K562 (cell line): ENCODE measurements at regions not wholly inside any gene's neighbourhood (a gene's known extent, or its start where the extent isn't known, plus 50 kb on each side); places are given as distances from the start of the nearest gene placed in this dataset.

Experiments
- ATAC-seq: fragments of 200-7000 bp; cut with Tn5 transposase; 3 replicates; pipeline ENCODE4 v1.9.1; 2020; ENCODE audit warnings: moderate library complexity
- BruUV-seq: library from RNA; stranded (reverse); fragments of 400-500 nt; replicated peaks from 2 replicates; lab custom pipeline; 2021; lab: Mats Ljungman, UMichigan
- CTCF ChIA-PET: fragments of 300-600 bp; formaldehyde crosslinking; extraction: SDS; loops from one replicate; lab custom pipeline; 2021; ENCODE audit warnings: low intra/inter-chr PET ratio; lab: Yijun Ruan, JAX
- POLR2A ChIA-PET: fragments of 300-600, 350-650 bp; sonication (Branson Sonifier 250); formaldehyde crosslinking; extraction: SDS; loops from one replicate; lab custom pipeline; 2021; ENCODE audit warnings: antibody characterized with exemption, inconsistent platforms; lab: Yijun Ruan, JAX
- DNase-seq, 4 experiments: peaks; one replicate each; pipeline versions ENCODE4 v3.0.0 to v3.0.0-alpha.2; 2011 to 2018; ENCODE audit warnings: low spot score in 3 of 4, mixed read lengths in 3 of 4; ENCODE audit errors: extremely low read depth in 1 of 4
- FAIRE-seq: peaks from 2 replicates; lab custom pipeline; 2011; peaks lifted over from hg19 to GRCh38; lab: Jason Lieb, UNC
- H2AFZ ChIP-seq: 2 replicates; pipeline ENCODE4 v1.6.0; 2011; ENCODE audit warnings: low read depth, low read length, control low read depth, inconsistent platforms
- H3K27ac ChIP-seq: fragments of 200-600 bp; 3 replicates; pipeline ENCODE4 v1.8.0; 2011; ENCODE audit warnings: low read depth, mild to moderate bottlenecking, control low read depth, inconsistent platforms, low read length, moderate library complexity, mixed read lengths; ENCODE audit errors: extremely low read depth
- H3K27me3 ChIP-seq, 2 experiments: fragments of 300-600 bp in 1 of 2; 2 replicates in 1 of 2; 3 replicates in 1 of 2; pipeline versions ENCODE4 v1.6.0 to v1.8.0; 2011; ENCODE audit warnings: inconsistent platforms in 2 of 2, low read length in 2 of 2, mild to moderate bottlenecking in 1 of 2, mixed read lengths in 1 of 2, moderate library complexity in 1 of 2; ENCODE audit not compliant: control insufficient read depth in 2 of 2, insufficient read depth in 2 of 2
- H3K36me3 ChIP-seq: fragments of 300-600 bp; 3 replicates; pipeline ENCODE4 v1.8.0; 2011; ENCODE audit warnings: mild to moderate bottlenecking, low read length, inconsistent platforms; ENCODE audit not compliant: control insufficient read depth, insufficient read depth
- H3K4me1 ChIP-seq, 2 experiments: fragments of 200-600 bp in 1 of 2; replicated peaks in 1 of 2; 2 replicates in 1 of 2; 3 replicates in 1 of 2; pipeline versions ENCODE4 v1.5.1 to v1.8.0; 2011; ENCODE audit warnings: inconsistent platforms in 2 of 2, low read length in 2 of 2, mild to moderate bottlenecking in 1 of 2, mixed read lengths in 1 of 2, moderate library complexity in 1 of 2; ENCODE audit not compliant: control insufficient read depth in 2 of 2, insufficient read depth in 2 of 2
- H3K4me2 ChIP-seq: 2 replicates; pipeline ENCODE4 v1.6.1; 2011; ENCODE audit warnings: low read length, control low read depth, inconsistent platforms, mixed read lengths; ENCODE audit not compliant: insufficient read depth
- H3K4me3 ChIP-seq: fragments of 200-600 bp; sonication (generic), shearing (Covaris generic); 2 replicates; pipeline ENCODE4 v1.5.1; 2016; ENCODE audit warnings: control low read depth, inconsistent platforms
- H3K79me2 ChIP-seq: fragments of 200-600 bp; 3 replicates; pipeline ENCODE4 v1.8.0; 2011; ENCODE audit warnings: low read length, inconsistent platforms; ENCODE audit not compliant: control insufficient read depth, insufficient read depth
- H3K9ac ChIP-seq, 2 experiments: 2 replicates each; pipeline versions ENCODE4 v1.6.0 to v1.6.1; 2011; ENCODE audit warnings: low read depth in 2 of 2, low read length in 2 of 2, control low read depth in 1 of 2, inconsistent platforms in 1 of 2, mild to moderate bottlenecking in 1 of 2, mixed read lengths in 1 of 2; ENCODE audit not compliant: insufficient read depth in 1 of 2
- H3K9me1 ChIP-seq: one replicate; pipeline ENCODE4 v1.6.0; 2011; ENCODE audit warnings: inconsistent platforms, mild to moderate bottlenecking, low read length, moderate library complexity; ENCODE audit not compliant: control insufficient read depth, insufficient read depth
- H3K9me3 ChIP-seq: replicated peaks from 2 replicates; pipeline ENCODE4 v1.5.1; 2011; ENCODE audit warnings: low read depth, low read length, inconsistent platforms; ENCODE audit not compliant: control insufficient read depth, insufficient read depth
- H4K20me1 ChIP-seq: replicated peaks from 2 replicates; pipeline ENCODE4 v1.6.1; 2011; ENCODE audit warnings: low read length, inconsistent platforms, mixed read lengths; ENCODE audit not compliant: control insufficient read depth, insufficient read depth
- CBX3 ChIP-seq, 2 experiments: IDR thresholded peaks; 1 replicate in 1 of 2; 2 replicates in 1 of 2; pipeline ENCODE4 v1.6.1; 2012; ENCODE audit warnings: inconsistent platforms in 2 of 2, low read length in 2 of 2, borderline replicate concordance in 1 of 2, control low read depth in 1 of 2
- SPI1 ChIP-seq: IDR thresholded peaks from 2 replicates; pipeline ENCODE4 v1.6.1; 2011; ENCODE audit warnings: low read depth, low read length, control low read depth, borderline replicate concordance
- TRIM24 ChIP-seq, 2 experiments: fragments of 450-650 bp; IDR thresholded peaks; 2 replicates each; pipeline ENCODE4 v1.6.1; 2016
- ZBED1 ChIP-seq: IDR thresholded peaks from 2 replicates; pipeline ENCODE4 v1.6.1; 2014
- WGBS: fragments of 100-300 bp; shearing (Covaris generic); methylation state at CpG from one replicate; pipeline ENCODE4 v1.1.6; 2016; ENCODE audit warnings: low coverage, mixed read lengths; ENCODE audit not compliant: insufficient coverage; ENCODE audit errors: missing lambda C conversion rate; 5-methylcytosine and 5-hydroxymethylcytosine counted together
- in situ Hi-C: fragments of 300-500 bp; cut with MboI; formaldehyde crosslinking; loops from 4 replicates; pipeline ENCODE4 v1.15.0; 2018; ENCODE audit warnings: inconsistent platforms, mixed read lengths
- intact Hi-C: fragments of 100-400 bp; cut with micrococcal nuclease; formaldehyde crosslinking; loops from 2 replicates; pipeline ENCODE4 v1.14.2; 2022

DNA sequence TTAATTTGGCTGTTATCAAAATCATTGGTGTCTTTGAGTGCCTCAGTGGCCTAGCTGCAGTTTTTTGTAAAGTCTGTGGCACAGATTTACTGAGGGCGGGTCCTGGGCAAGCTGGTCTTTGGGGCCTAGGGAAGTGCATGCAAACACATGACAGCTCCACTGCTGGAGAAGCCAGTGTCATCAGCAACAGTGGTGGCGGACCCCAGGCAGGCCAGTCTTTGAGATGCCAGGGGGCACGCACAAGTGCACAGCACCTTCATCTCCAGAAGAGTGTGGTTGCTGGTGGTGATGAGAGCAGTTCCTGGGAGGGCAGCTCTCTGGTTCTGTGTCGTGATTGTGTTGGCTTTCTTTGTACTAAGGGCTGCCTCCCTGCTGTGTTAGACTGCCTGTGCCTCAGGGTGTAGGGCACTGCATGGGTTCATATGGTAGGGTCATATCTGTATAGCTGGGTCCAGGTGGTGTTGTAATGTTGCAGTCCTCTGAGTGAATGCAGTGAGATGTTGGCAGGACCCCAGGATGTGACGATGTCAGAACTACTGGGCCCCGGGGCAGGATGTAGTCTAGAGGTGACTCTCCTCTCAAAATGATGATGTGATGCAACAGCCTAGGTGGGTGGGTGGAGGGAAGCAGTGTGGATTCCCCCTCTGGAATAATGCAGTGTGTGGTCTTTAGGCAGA, 646.7 kb upstream of the CDH2 start:
- no peaks in the 10 kb centered on the region for H4K20me1 ChIP-seq
- CTCF ChIA-PET: no interaction called here
- no TSS peak for BruUV-seq

GRCh38 chr18:28820353-28820752, 643.4 kb upstream of the CDH2 start:
- ChIA-PET POLR2A (no interaction called here), CTCF (no interaction called here)
- no TSS peak for BruUV-seq
- TF ChIP-seq SPI1: peak; percentile 50
- no peak for TF ChIP-seq TRIM24 (IDR thresholded peaks at IDR 0.05)
- WGBS: 0% methylated on average over 1 of the region's 1 CpG
- intact Hi-C loops (no loop called here), in situ Hi-C loops (no loop called here)
- Histone ChIP-seq H2AFZ (no peak overlapping the region), H3K4me2 (no peak overlapping the region), H3K9me1 (no peaks in the 10 kb centered on the region), H3K9me3 (no peaks in the 10 kb centered on the region; the same call in 1 of the 2 replicates), H3K36me3 (no peaks in the 10 kb centered on the region), H3K4me3 (no peak overlapping the region), H3K79me2 (no peaks in the 10 kb centered on the region), H3K27ac (no peak overlapping the region), H3K9ac (no peak overlapping the region), H3K27me3 (no peaks in the 10 kb centered on the region), H3K4me1 (no peaks in the 10 kb centered on the region), H4K20me1 (no peaks in the 10 kb centered on the region)
- ATAC-seq: no peak
- DNase-seq: no peak
- no peak for FAIRE-seq

More for the DNA sequence above, 646.7 kb upstream of the CDH2 start:
- 1% methylated on average over 6 of the region's 6 CpGs for WGBS
- TF ChIP-seq CBX3 (IDR thresholded peaks at IDR 0.05; ENCODE audit: borderline replicate concordance in 1 of 2, low read length in 2 of 2) (no peak), ZBED1 (no peak)
- TF ChIP-seq, all 486 proteins: peak for 0
- Histone ChIP-seq H3K36me3 (no peaks in the 10 kb centered on the region), H3K4me2 (no peak overlapping the region), H2AFZ (no peak overlapping the region), H3K27me3 (no peaks in the 10 kb centered on the region), H3K27ac (no peak overlapping the region), H3K79me2 (no peaks in the 10 kb centered on the region), H3K9me3 (no peaks in the 10 kb centered on the region; the same call in 1 of the 2 replicates), H3K9me1 (no peaks in the 10 kb centered on the region), H3K9ac (no peak overlapping the region), H3K4me3 (no peak overlapping the region), H3K4me1 (no peaks in the 10 kb centered on the region)
- FAIRE-seq: no peak
- in situ Hi-C loops (no loop called here), intact Hi-C loops (no loop called here)
- ATAC-seq: no peak
- no peak for DNase-seq
- POLR2A ChIA-PET: no interaction called here
